KMS-11 (cell line): ENCODE measurements at regions not wholly inside any gene's neighbourhood (a gene's known extent, or its start where the extent isn't known, plus 50 kb on each side); places are given as distances from the start of the nearest gene placed in this dataset.

Experiments used
- H2AFZ ChIP-seq: fragments of 200-600 bp; sonication (generic); 2 replicates; pipeline ENCODE4 v1.6.1; 2016; ENCODE audit warnings: antibody characterized with exemption, mixed run types, low read depth
- H3K27ac ChIP-seq: fragments of 200-600 bp; sonication (generic); 2 replicates; pipeline ENCODE4 v1.6.1; 2016; ENCODE audit warnings: mild to moderate bottlenecking, mixed run types
- H3K27me3 ChIP-seq: fragments of 200-600 bp; sonication (generic); 2 replicates; pipeline ENCODE4 v1.6.1; 2017; ENCODE audit warnings: mild to moderate bottlenecking, low read depth, mixed run types, moderate library complexity; ENCODE audit not compliant: insufficient read depth
- H3K36me3 ChIP-seq: fragments of 200-600 bp; sonication (generic); 2 replicates; pipeline ENCODE4 v1.6.1; 2017; ENCODE audit warnings: mild to moderate bottlenecking, mixed run types; ENCODE audit not compliant: insufficient read depth
- H3K4me1 ChIP-seq: fragments of 200-600 bp; sonication (generic); 2 replicates; pipeline ENCODE4 v1.6.1; 2016; ENCODE audit warnings: mild to moderate bottlenecking, low read depth, mixed run types; ENCODE audit not compliant: poor library complexity, severe bottlenecking
- H3K4me2 ChIP-seq: fragments of 200-600 bp; sonication (generic); 2 replicates; pipeline ENCODE4 v1.7.0; 2016; ENCODE audit warnings: mild to moderate bottlenecking, mixed run types
- H3K4me3 ChIP-seq: fragments of 200-600 bp; sonication (generic); IDR thresholded peaks from 2 replicates; pipeline ENCODE4 v1.6.1; 2017; ENCODE audit warnings: low read depth, low read length, mixed read lengths; ENCODE audit not compliant: insufficient read depth
- H3K79me2 ChIP-seq: fragments of 200-600 bp; sonication (generic); 2 replicates; pipeline ENCODE4 v1.6.1; 2016; ENCODE audit warnings: low read depth, mixed run types; ENCODE audit not compliant: insufficient read depth
- H3K9ac ChIP-seq: fragments of 200-600 bp; sonication (generic); 2 replicates; pipeline ENCODE4 v1.6.1; 2016; ENCODE audit warnings: mild to moderate bottlenecking, mixed run types
- H4K20me1 ChIP-seq: fragments of 200-600 bp; sonication (generic); 2 replicates; pipeline ENCODE4 v1.6.1; 2016; ENCODE audit warnings: mild to moderate bottlenecking, mixed run types; ENCODE audit not compliant: insufficient read depth
- TF ChIP-seq, protein P1 (sequence below): fragments of 200-600 bp; sonication (generic); conservative IDR thresholded peaks from 2 replicates; pipeline ENCODE4 v1.6.1; 2017; ENCODE audit warnings: low read depth, mild to moderate bottlenecking, antibody characterized with exemption, low read length, moderate library complexity, mixed read lengths

DNA sequence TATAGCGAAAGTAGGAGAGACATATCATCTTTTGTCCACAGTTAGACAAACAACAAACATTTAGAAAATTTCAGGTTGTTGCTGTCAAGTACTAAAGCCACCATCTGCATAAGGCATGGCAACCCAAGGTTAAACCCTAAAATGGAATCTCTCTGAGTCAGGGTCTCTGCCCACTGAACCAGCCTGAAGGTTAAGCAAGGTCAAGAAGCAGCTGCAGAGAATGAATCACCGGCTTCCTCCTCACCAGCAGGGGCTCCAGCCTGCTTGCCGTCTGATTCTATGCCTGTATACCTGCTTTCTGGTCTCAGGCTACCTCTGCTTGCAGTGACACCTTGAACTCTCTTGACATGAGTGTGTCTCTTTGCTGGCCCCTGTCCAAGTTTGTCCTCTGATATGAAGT lies 726.2 kb upstream of the SGCG start:
- Histone ChIP-seq H3K4me3 (no peak overlapping the region), H4K20me1 (no peaks in the 10 kb centered on the region), H3K27ac (no peak overlapping the region), H3K4me1 (no peaks in the 10 kb centered on the region), H2AFZ (no peak overlapping the region), H3K36me3 (no peaks in the 10 kb centered on the region), H3K9ac (no peak overlapping the region), H3K27me3 (no peaks in the 10 kb centered on the region), H3K79me2 (no peaks in the 10 kb centered on the region), H3K4me2 (no peak overlapping the region)
- TF ChIP-seq, protein P1, sequence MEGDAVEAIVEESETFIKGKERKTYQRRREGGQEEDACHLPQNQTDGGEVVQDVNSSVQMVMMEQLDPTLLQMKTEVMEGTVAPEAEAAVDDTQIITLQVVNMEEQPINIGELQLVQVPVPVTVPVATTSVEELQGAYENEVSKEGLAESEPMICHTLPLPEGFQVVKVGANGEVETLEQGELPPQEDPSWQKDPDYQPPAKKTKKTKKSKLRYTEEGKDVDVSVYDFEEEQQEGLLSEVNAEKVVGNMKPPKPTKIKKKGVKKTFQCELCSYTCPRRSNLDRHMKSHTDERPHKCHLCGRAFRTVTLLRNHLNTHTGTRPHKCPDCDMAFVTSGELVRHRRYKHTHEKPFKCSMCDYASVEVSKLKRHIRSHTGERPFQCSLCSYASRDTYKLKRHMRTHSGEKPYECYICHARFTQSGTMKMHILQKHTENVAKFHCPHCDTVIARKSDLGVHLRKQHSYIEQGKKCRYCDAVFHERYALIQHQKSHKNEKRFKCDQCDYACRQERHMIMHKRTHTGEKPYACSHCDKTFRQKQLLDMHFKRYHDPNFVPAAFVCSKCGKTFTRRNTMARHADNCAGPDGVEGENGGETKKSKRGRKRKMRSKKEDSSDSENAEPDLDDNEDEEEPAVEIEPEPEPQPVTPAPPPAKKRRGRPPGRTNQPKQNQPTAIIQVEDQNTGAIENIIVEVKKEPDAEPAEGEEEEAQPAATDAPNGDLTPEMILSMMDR = no peak

DNA sequence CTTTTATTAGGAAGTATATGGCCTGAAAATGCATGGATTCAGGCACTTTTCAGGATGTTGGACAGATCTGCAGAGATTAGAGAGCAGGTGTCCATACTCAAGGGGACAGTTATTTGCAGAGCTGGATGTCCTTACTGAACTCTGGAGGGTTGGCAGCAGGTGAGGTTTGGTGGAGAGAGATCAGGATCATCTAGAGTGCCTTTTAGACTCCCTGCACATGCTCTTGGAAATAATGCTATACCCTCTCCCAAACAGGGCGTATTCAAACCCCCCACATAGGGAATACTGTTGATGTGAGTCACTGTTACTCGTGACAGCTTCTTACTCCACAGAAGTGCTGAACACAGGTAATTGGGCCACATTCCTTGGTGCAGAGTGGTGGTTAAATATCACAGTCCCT lies 725.7 kb upstream of the SGCG start:
- Histone ChIP-seq H3K9ac (no peak overlapping the region), H3K4me1 (no peaks in the 10 kb centered on the region), H3K27me3 (no peaks in the 10 kb centered on the region), H3K36me3 (no peaks in the 10 kb centered on the region), H4K20me1 (no peaks in the 10 kb centered on the region), H3K4me2 (no peak overlapping the region), H3K27ac (no peak overlapping the region), H3K4me3 (no peak overlapping the region), H2AFZ (no peak overlapping the region), H3K79me2 (no peaks in the 10 kb centered on the region)
- TF ChIP-seq, protein P1 = no peak

DNA sequence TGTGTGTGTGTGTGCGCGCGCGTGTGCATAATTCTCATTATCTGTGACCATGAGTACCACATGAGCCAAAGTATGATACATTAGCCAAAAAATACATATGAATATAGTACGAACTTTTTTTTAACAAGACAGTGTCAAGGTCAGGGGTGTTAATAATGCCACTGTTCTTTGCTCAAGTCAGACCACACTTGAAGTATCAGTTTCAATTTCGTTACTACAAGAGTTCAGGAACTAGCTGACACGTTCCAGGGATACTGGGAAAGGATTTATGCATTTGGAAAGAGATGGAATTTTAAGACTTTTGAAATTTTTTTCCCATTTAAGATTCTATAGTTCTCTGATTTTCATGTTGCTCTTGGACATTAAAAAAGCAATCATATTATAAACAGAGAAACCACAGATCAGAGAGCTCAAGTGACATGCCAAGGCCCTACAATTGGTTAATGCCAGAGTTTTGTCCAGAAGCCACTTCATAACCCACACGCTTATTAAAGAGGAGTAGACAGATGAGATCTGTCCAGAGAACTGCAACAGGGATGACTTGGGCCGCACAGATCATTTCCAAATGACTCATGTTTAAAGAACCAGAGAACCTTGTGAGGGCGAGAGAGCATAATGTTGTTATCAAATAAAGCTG lies 718.8 kb upstream of the SGCG start:
- Histone ChIP-seq H3K79me2 (no peaks in the 10 kb centered on the region), H3K36me3 (no peaks in the 10 kb centered on the region), H2AFZ (no peak overlapping the region), H3K9ac (no peak overlapping the region), H3K27ac (no peak overlapping the region), H3K27me3 (no peaks in the 10 kb centered on the region), H3K4me3 (no peak overlapping the region), H3K4me2 (no peak overlapping the region), H3K4me1 (no peaks in the 10 kb centered on the region), H4K20me1 (no peaks in the 10 kb centered on the region)
- TF ChIP-seq, protein P1 = no peak

DNA sequence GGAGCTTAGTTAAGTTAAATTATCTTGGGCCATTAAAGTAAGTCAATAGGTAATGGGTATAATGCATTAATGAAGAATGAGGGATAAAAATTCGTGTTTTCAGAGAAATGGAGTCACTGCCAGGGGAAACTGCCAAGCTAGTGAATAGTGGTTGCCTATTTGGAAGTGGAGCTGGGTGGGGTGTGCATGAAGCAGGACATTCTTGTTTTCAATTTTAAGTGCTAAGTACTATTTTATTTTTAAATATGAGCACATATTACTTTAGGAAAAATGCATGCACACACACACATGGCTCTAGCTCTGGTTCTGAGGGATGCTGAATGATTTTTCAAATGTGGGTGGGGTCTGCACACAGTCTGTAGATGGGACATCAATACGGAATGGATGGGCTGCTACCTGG lies 717.7 kb upstream of the SGCG start:
- no peak overlapping the region for H3K4me3 ChIP-seq
- no peak overlapping the region for H3K4me2 ChIP-seq
- TF ChIP-seq, protein P1 = no peak
- H3K9ac ChIP-seq = no peak overlapping the region
- no peaks in the 10 kb centered on the region for H4K20me1 ChIP-seq
- H2AFZ ChIP-seq = no peak overlapping the region
- H3K4me1 ChIP-seq = no peaks in the 10 kb centered on the region
- H3K27ac ChIP-seq = no peak overlapping the region
- H3K27me3 ChIP-seq = no peaks in the 10 kb centered on the region
- H3K79me2 ChIP-seq = no peaks in the 10 kb centered on the region
- H3K36me3 ChIP-seq = no peaks in the 10 kb centered on the region
